Kidney (tissue), 13 donors: ENCODE measurements at regions not wholly inside any gene's neighbourhood (a gene's known extent, or its start where the extent isn't known, plus 50 kb on each side); places are given as distances from the start of the nearest gene placed in this dataset.

Experiments used
- DNase-seq, 5 donors: peaks; one replicate each; pipeline ENCODE4 v3.0.0-alpha.2; 2013 to 2020
- FAIRE-seq: peaks from 2 replicates; lab custom pipeline; 2012; peaks lifted over from hg19 to GRCh38; lab: Jason Lieb, UNC
- H3K27ac ChIP-seq, 2 donors: one replicate each; pipeline ENCODE4 v1.7.0; 2013; ENCODE audit warnings: low read depth in 2 of 2, low read length in 2 of 2, inconsistent platforms in 1 of 2
- H3K27me3 ChIP-seq: one replicate; pipeline ENCODE4 v1.7.1; 2013; ENCODE audit warnings: low read length, inconsistent platforms; ENCODE audit not compliant: control insufficient read depth, insufficient read depth
- H3K36me3 ChIP-seq, 3 donors: one replicate each; pipeline versions ENCODE4 v1.7.0 to v1.7.1; 2013; ENCODE audit warnings: low read length in 3 of 3, control low read depth in 1 of 3, inconsistent platforms in 1 of 3; ENCODE audit not compliant: insufficient read depth in 3 of 3, control insufficient read depth in 2 of 3
- H3K4me1 ChIP-seq, 3 donors: one replicate each; pipeline versions ENCODE4 v1.7.0 to v1.7.1; 2013; ENCODE audit warnings: low read length in 3 of 3, inconsistent platforms in 1 of 3, low read depth in 1 of 3; ENCODE audit not compliant: control insufficient read depth in 2 of 3, insufficient read depth in 2 of 3
- H3K4me3 ChIP-seq, 3 donors: one replicate each; pipeline versions ENCODE4 v1.7.0 to v1.8.1; 2013; ENCODE audit warnings: low read length in 3 of 3, control low read depth in 1 of 3, inconsistent platforms in 1 of 3
- H3K9ac ChIP-seq, 3 donors: one replicate each; pipeline versions ENCODE4 v1.7.0 to v1.7.1; 2013; ENCODE audit warnings: low read length in 3 of 3, control low read depth in 1 of 3, inconsistent platforms in 1 of 3
- H3K9me3 ChIP-seq, 3 donors: one replicate each; pipeline versions ENCODE4 v1.7.0 to v1.7.1; 2013; ENCODE audit warnings: low read length in 3 of 3, control low read depth in 1 of 3, inconsistent platforms in 1 of 3; ENCODE audit not compliant: control insufficient read depth in 2 of 3, insufficient read depth in 1 of 3
- CTCF ChIP-seq: IDR thresholded peaks from 3 replicates; pipeline ENCODE4 v1.5.1; 2012; ENCODE audit warnings: mild to moderate bottlenecking, moderate library complexity, borderline replicate concordance; ENCODE audit not compliant: insufficient read depth; ENCODE audit errors: extremely low read depth
- intact Hi-C: fragments of 100-400 bp; cut with DNase I; formaldehyde crosslinking; loops from one replicate; pipeline ENCODE4 v1.11.1; 2022
- donor health status: control.
- donor health status: control.
- donor health status: control.
- donor health status: control.
- donor health status: control.
- donor health status: DM: yes; HTN: yes; CAD: no.
- donor health status: Normal renal cell carcinoma (clear cell type).

- H3K4me3 ChIP-seq, result no peak overlapping the region
- no peak for TF ChIP-seq CTCF
- DNase-seq (no peak), FAIRE-seq (no peak)
- no peaks in the 10 kb centered on the region for H3K9me3 ChIP-seq
- no peak overlapping the region for H3K27ac ChIP-seq
- no peak overlapping the region for H3K9ac ChIP-seq
- no peaks in the 10 kb centered on the region for H3K27me3 ChIP-seq
- no peaks in the 10 kb centered on the region for H3K36me3 ChIP-seq
- H3K4me1 ChIP-seq, result no peaks in the 10 kb centered on the region
- intact Hi-C loops, result no loop called here
Measured at GRCh38 chr11:105553025-105553424, 56.8 kb upstream of the GRIA4 start.

GRCh38 chr11:105548359-105548758 is 61.5 kb upstream of the GRIA4 start:
- Histone ChIP-seq H3K9me3 (no peaks in the 10 kb centered on the region), H3K4me1 (no peaks in the 10 kb centered on the region), H3K4me3 (no peak overlapping the region), H3K27me3 (no peaks in the 10 kb centered on the region), H3K27ac (no peak overlapping the region), H3K36me3 (no peaks in the 10 kb centered on the region), H3K9ac (no peak overlapping the region)
- DNase-seq, result no peak
- FAIRE-seq, result no peak
- no peak for TF ChIP-seq CTCF
- intact Hi-C loops, result no loop called here

- H3K27ac ChIP-seq, result no peak overlapping the region
- H3K36me3 ChIP-seq, result no peaks in the 10 kb centered on the region
- intact Hi-C loops, result no loop called here
- no peak overlapping the region for H3K4me3 ChIP-seq
- H3K9ac ChIP-seq, result no peak overlapping the region
- no peaks in the 10 kb centered on the region for H3K27me3 ChIP-seq
- no peak for DNase-seq
- no peak for FAIRE-seq
- TF ChIP-seq CTCF, result no peak
- H3K9me3 ChIP-seq, result no peaks in the 10 kb centered on the region
- H3K4me1 ChIP-seq, result no peaks in the 10 kb centered on the region
Measured at GRCh38 chr11:105538588-105538987, 71.3 kb upstream of the GRIA4 start.

- Histone ChIP-seq H3K27me3 (no peaks in the 10 kb centered on the region), H3K9me3 (no peaks in the 10 kb centered on the region), H3K27ac (no peak overlapping the region), H3K36me3 (no peaks in the 10 kb centered on the region), H3K9ac (no peak overlapping the region), H3K4me1 (no peaks in the 10 kb centered on the region), H3K4me3 (no peak overlapping the region)
- FAIRE-seq, result no peak
- no peak for DNase-seq
- TF ChIP-seq CTCF, result no peak
- intact Hi-C loops, result no loop called here
Measured at GRCh38 chr11:105537531-105537930, 72.3 kb upstream of the GRIA4 start.
